Hematopoietic multipotent progenitor cell treated with erythropoietin and hydrocortisone succinate and interleukin-3 and kit ligand, for 8 days (in vitro differentiated cells): ENCODE measurements at regions not wholly inside any gene's neighbourhood (a gene's known extent, or its start where the extent isn't known, plus 50 kb on each side); places are given as distances from the start of the nearest gene placed in this dataset.
A peak's percentile ranks its signal among the peaks of the same experiment; 100 is the strongest.
"Not testable (repeated sequence)": the region's sequence is repeated elsewhere in the genome, so short reads cannot be mapped to it uniquely, and the experiment has no call there.

Experiments
- DNase-seq: peaks from one replicate; pipeline ENCODE4 v3.0.0-alpha.2; 2015

- no peak for DNase-seq
These were observed 82.6 kb upstream of the AUTS2 start for GRCh38 chr7:69515495-69516212.

GRCh38 chr7:69516238-69516820 is 81.9 kb upstream of the AUTS2 start:
- peak; percentile 95 for DNase-seq

GRCh38 chr7:69517985-69518704 is 80.1 kb upstream of the AUTS2 start:
- DNase-seq, result peak; percentile 21

GRCh38 chr7:69518705-69519077 is 79.6 kb upstream of the AUTS2 start:
- DNase-seq, result no peak

- no peak for DNase-seq
These were observed 71.7 kb upstream of the AUTS2 start for GRCh38 chr7:69526570-69526969.

GRCh38 chr7:69527706-69528105 is 70.6 kb upstream of the AUTS2 start:
- DNase-seq, result no peak

- no peak for DNase-seq
These were observed 67.2 kb upstream of the AUTS2 start for GRCh38 chr7:69531050-69531449.

GRCh38 chr7:69534461-69535041 is 63.7 kb upstream of the AUTS2 start:
- no peak for DNase-seq

GRCh38 chr7:69537691-69538090 is 60.6 kb upstream of the AUTS2 start:
- DNase-seq, result no peak

- no peak for DNase-seq
These were observed 58.7 kb upstream of the AUTS2 start for GRCh38 chr7:69539531-69539930.

GRCh38 chr7:69540287-69540686 is 58.0 kb upstream of the AUTS2 start:
- no peak for DNase-seq

GRCh38 chr7:69541779-69542432 is 56.4 kb upstream of the AUTS2 start:
- not testable (repeated sequence) for DNase-seq

GRCh38 chr7:69545175-69545574 is 53.1 kb upstream of the AUTS2 start:
- DNase-seq, result no peak
